Right lobe of liver (tissue), 6 donors: ENCODE measurements at regions not wholly inside any gene's neighbourhood (a gene's known extent, or its start where the extent isn't known, plus 50 kb on each side); places are given as distances from the start of the nearest gene placed in this dataset.

Experiments
- ATAC-seq, 4 donors: fragments of 200-7000 bp; cut with Tn5 transposase; one replicate each; pipeline ENCODE4 v1.9.1; 2020; ENCODE audit warnings: mild to moderate bottlenecking in 4 of 4, moderate library complexity in 4 of 4
- DNase-seq, 3 donors: peaks; one replicate each; pipeline ENCODE4 v3.0.0-alpha.2; 2020
- H3K27ac ChIP-seq, 3 donors: fragments of 200-600 bp; one replicate each; pipeline ENCODE4 v1.8.0; 2022
- H3K27me3 ChIP-seq, 2 donors: fragments of 200-600 bp; one replicate each; pipeline ENCODE4 v1.8.0; 2022
- H3K36me3 ChIP-seq, 4 donors: fragments of 200-600 bp; sonication (generic) in 1 of 4; one replicate each; pipeline versions ENCODE4 v1.5.1 to v1.8.0; 2017 to 2022; ENCODE audit warnings: control low read depth in 1 of 4
- H3K4me1 ChIP-seq, 4 donors: fragments of 200-600 bp; sonication (generic) in 1 of 4; one replicate each; pipeline versions ENCODE4 v1.5.1 to v1.8.0; 2017 to 2022; ENCODE audit warnings: control low read depth in 1 of 4
- H3K4me3 ChIP-seq, 3 donors: fragments of 200-600 bp; one replicate each; pipeline ENCODE4 v1.8.0; 2022
- H3K9me3 ChIP-seq, 4 donors: fragments of 200-600 bp; sonication (generic) in 1 of 4; one replicate each; pipeline versions ENCODE4 v1.5.1 to v1.8.0; 2017 to 2022; ENCODE audit warnings: control low read depth in 1 of 4
- CTCF ChIP-seq, 4 donors: fragments of 200-600 bp in 3 of 4; fragments of 450-650 bp in 1 of 4; IDR thresholded peaks; one replicate each; pipeline versions ENCODE4 v1.5.1 to v1.8.0; 2016 to 2022; ENCODE audit warnings: antibody characterized with exemption in 4 of 4, mild to moderate bottlenecking in 2 of 4
- POLR2A ChIP-seq: fragments of 450-650 bp; IDR thresholded peaks from one replicate; pipeline ENCODE4 v1.6.1; 2017; ENCODE audit warnings: antibody characterized with exemption, mild to moderate bottlenecking
- WGBS: methylation state at CpG from one replicate; pipeline ENCODE4 v1.1.6; 2018; ENCODE audit warnings: low coverage, low lambda C conversion rate; ENCODE audit not compliant: insufficient coverage; ENCODE audit errors: missing lambda C conversion rate; 5-methylcytosine and 5-hydroxymethylcytosine counted together
- intact Hi-C, 2 donors: fragments of 100-400 bp; cut with DNase I; formaldehyde crosslinking; loops; one replicate each; pipeline versions ENCODE4 v1.11.2 to v1.14.1; 2022
- donor health status: DM: no; HTN: yes; CAD: no.
- donor health status: DM: no; HTN: no; CAD: no.
- donor health status: DM: no; HTN: no; CAD: no.
- donor health status: DM: no; HTN: yes; CAD: no.
- donor health status: DM: no; HTN: yes; CAD: no.

- intact Hi-C loops, result no loop called here
- no peak overlapping the region for H3K4me3 ChIP-seq
- H3K4me1 ChIP-seq, result no peaks in the 10 kb centered on the region
- ATAC-seq (no peak), DNase-seq (no peak)
- no peaks in the 10 kb centered on the region for H3K9me3 ChIP-seq
- H3K27ac ChIP-seq, result no peak overlapping the region
- no peaks in the 10 kb centered on the region for H3K27me3 ChIP-seq
- no peak for TF ChIP-seq POLR2A
- no peak for TF ChIP-seq CTCF (IDR thresholded peaks at IDR 0.05)
- H3K36me3 ChIP-seq, result no peaks in the 10 kb centered on the region
Measured at GRCh38 chr16:60563166-60563565, 1473.1 kb downstream of the CDH8 start.

- Histone ChIP-seq H3K4me1 (no peaks in the 10 kb centered on the region), H3K27ac (no peak overlapping the region), H3K27me3 (no peaks in the 10 kb centered on the region), H3K36me3 (no peaks in the 10 kb centered on the region), H3K9me3 (no peaks in the 10 kb centered on the region), H3K4me3 (no peak overlapping the region)
- TF ChIP-seq CTCF (IDR thresholded peaks at IDR 0.05) (no peak), POLR2A (no peak)
- intact Hi-C loops, result no loop called here
- DNase-seq (no peak), ATAC-seq (no peak)
- 50% methylated on average over 1 of the region's 1 CpG for WGBS
Measured at GRCh38 chr16:60558936-60559335, 1477.3 kb downstream of the CDH8 start.

- Histone ChIP-seq H3K4me1 (no peaks in the 10 kb centered on the region), H3K9me3 (no peaks in the 10 kb centered on the region), H3K27ac (no peak overlapping the region), H3K27me3 (no peaks in the 10 kb centered on the region), H3K36me3 (no peaks in the 10 kb centered on the region), H3K4me3 (no peak overlapping the region)
- intact Hi-C loops, result no loop called here
- WGBS, result 60% methylated on average over 3 of the region's 3 CpGs
- no peak for ATAC-seq
- TF ChIP-seq CTCF (IDR thresholded peaks at IDR 0.05) (no peak), POLR2A (no peak)
- no peak for DNase-seq
Measured at GRCh38 chr16:60553090-60553757, 1483.0 kb downstream of the CDH8 start.

- TF ChIP-seq POLR2A, result no peak
- TF ChIP-seq CTCF (IDR thresholded peaks at IDR 0.05), result no peak
- WGBS, result 50% methylated on average over 1 of the region's 1 CpG
- no peaks in the 10 kb centered on the region for H3K4me1 ChIP-seq
- DNase-seq, result no peak
- no peaks in the 10 kb centered on the region for H3K36me3 ChIP-seq
- no peak overlapping the region for H3K27ac ChIP-seq
- H3K27me3 ChIP-seq, result no peaks in the 10 kb centered on the region
- H3K9me3 ChIP-seq, result peaks cover 0 to 3% (median 0%) of the 10 kb centered on the region in 4 donors
- ATAC-seq, result no peak
- no peak overlapping the region for H3K4me3 ChIP-seq
- intact Hi-C loops, result no loop called here
Measured at GRCh38 chr16:60541535-60541934, 1494.7 kb downstream of the CDH8 start.

DNA sequence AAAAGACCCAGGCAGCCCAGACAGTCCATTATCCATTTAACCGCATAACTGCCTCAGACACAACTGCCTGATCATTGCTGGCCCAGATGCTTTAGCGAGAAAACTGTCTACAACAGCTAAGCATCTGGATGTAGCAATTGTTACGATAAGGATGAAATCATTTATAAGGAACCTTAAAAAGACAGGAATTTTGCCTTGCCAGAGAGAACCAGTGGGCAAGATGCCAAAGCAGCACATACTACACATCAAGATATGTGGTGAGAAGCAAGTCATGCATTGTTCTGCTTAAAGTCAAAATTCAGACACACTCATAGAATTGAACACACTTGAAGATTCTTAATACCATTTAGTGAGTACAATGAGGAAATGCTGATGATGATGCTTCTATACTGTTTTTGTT, 1525.3 kb downstream of the CDH8 start:
- Histone ChIP-seq H3K4me3 (no peak overlapping the region), H3K27me3 (no peaks in the 10 kb centered on the region), H3K36me3 (no peaks in the 10 kb centered on the region), H3K9me3 (no peaks in the 10 kb centered on the region), H3K27ac (no peak overlapping the region), H3K4me1 (no peaks in the 10 kb centered on the region)
- TF ChIP-seq CTCF (IDR thresholded peaks at IDR 0.05) (no peak), POLR2A (no peak)
- no peak for DNase-seq
- whole genome bisulfite sequencing, result 57% methylated on average over 3 of the region's 3 CpGs
- intact Hi-C loops, result no loop called here
- no peak for ATAC-seq
